ENCODE measurements at regions not wholly inside any gene's neighbourhood (a gene's known extent, or its start where the extent isn't known, plus 50 kb on each side); places are given as distances from the start of the nearest gene placed in this dataset.

GRCh38 chr6:141359953-141360352, 772.8 kb upstream of the GJE1 start:
- no peak for DNase-seq

GRCh38 chr6:141354191-141354955, 778.4 kb upstream of the GJE1 start:
- no peak for DNase-seq

GRCh38 chr6:141351721-141352120, 781.0 kb upstream of the GJE1 start:
- no peak for DNase-seq

- no peak for DNase-seq
These were observed 783.0 kb upstream of the GJE1 start for GRCh38 chr6:141349710-141350109.

- DNase-seq = no peak
These were observed 784.7 kb upstream of the GJE1 start for GRCh38 chr6:141347906-141348492.

GRCh38 chr6:141347086-141347485, 785.6 kb upstream of the GJE1 start:
- no peak for DNase-seq

- no peak for DNase-seq
These were observed 786.2 kb upstream of the GJE1 start for GRCh38 chr6:141346535-141346934.

GRCh38 chr6:141337191-141337590, 795.5 kb upstream of the GJE1 start:
- no peak for DNase-seq

- DNase-seq = no peak
These were observed 797.0 kb upstream of the GJE1 start for GRCh38 chr6:141335477-141336273.

- no peak for DNase-seq
These were observed 805.8 kb upstream of the GJE1 start for GRCh38 chr6:141326925-141327324.

- DNase-seq = no peak
These were observed 806.3 kb upstream of the GJE1 start for GRCh38 chr6:141326426-141326825.

- no peak for DNase-seq
These were observed 811.0 kb upstream of the GJE1 start for GRCh38 chr6:141321493-141322347.

GRCh38 chr6:141316236-141316635, 816.5 kb upstream of the GJE1 start:
- DNase-seq = no peak

GRCh38 chr6:141313986-141314385, 818.7 kb upstream of the GJE1 start:
- no peak for DNase-seq

GRCh38 chr6:141309295-141309694, 823.4 kb upstream of the GJE1 start:
- no peak for DNase-seq

GRCh38 chr6:141307309-141307998, 825.3 kb upstream of the GJE1 start:
- no peak for DNase-seq

- no peak for DNase-seq
These were observed 828.8 kb upstream of the GJE1 start for GRCh38 chr6:141303907-141304306.

GRCh38 chr6:141301779-141302178, 830.9 kb upstream of the GJE1 start:
- DNase-seq = no peak

GRCh38 chr6:141290941-141291721, 841.6 kb upstream of the GJE1 start:
- no peak for DNase-seq

GRCh38 chr6:141288947-141289346, 843.8 kb upstream of the GJE1 start:
- DNase-seq = no peak

- no peak for DNase-seq
These were observed 850.5 kb upstream of the GJE1 start for GRCh38 chr6:141282263-141282662.

GRCh38 chr6:141269684-141270083, 863.0 kb upstream of the GJE1 start:
- no peak for DNase-seq
